K562 (cell line): ENCODE measurements at regions not wholly inside any gene's neighbourhood (a gene's known extent, or its start where the extent isn't known, plus 50 kb on each side); places are given as distances from the start of the nearest gene placed in this dataset.

Experiments
- ATAC-seq: fragments of 200-7000 bp; cut with Tn5 transposase; 3 replicates; pipeline ENCODE4 v1.9.1; 2020; ENCODE audit warnings: moderate library complexity
- BruUV-seq: library from RNA; stranded (reverse); fragments of 400-500 nt; replicated peaks from 2 replicates; lab custom pipeline; 2021; lab: Mats Ljungman, UMichigan
- CTCF ChIA-PET: fragments of 300-600 bp; formaldehyde crosslinking; extraction: SDS; loops from one replicate; lab custom pipeline; 2021; ENCODE audit warnings: low intra/inter-chr PET ratio; lab: Yijun Ruan, JAX
- POLR2A ChIA-PET: fragments of 300-600, 350-650 bp; sonication (Branson Sonifier 250); formaldehyde crosslinking; extraction: SDS; loops from one replicate; lab custom pipeline; 2021; ENCODE audit warnings: antibody characterized with exemption, inconsistent platforms; lab: Yijun Ruan, JAX
- DNase-seq, 4 experiments: peaks; one replicate each; pipeline versions ENCODE4 v3.0.0 to v3.0.0-alpha.2; 2011 to 2018; ENCODE audit warnings: low spot score in 3 of 4, mixed read lengths in 3 of 4; ENCODE audit errors: extremely low read depth in 1 of 4
- FAIRE-seq: peaks from 2 replicates; lab custom pipeline; 2011; peaks lifted over from hg19 to GRCh38; lab: Jason Lieb, UNC
- H2AFZ ChIP-seq: 2 replicates; pipeline ENCODE4 v1.6.0; 2011; ENCODE audit warnings: low read depth, low read length, control low read depth, inconsistent platforms
- H3K27ac ChIP-seq: fragments of 200-600 bp; 3 replicates; pipeline ENCODE4 v1.8.0; 2011; ENCODE audit warnings: low read depth, mild to moderate bottlenecking, control low read depth, inconsistent platforms, low read length, moderate library complexity, mixed read lengths; ENCODE audit errors: extremely low read depth
- H3K27me3 ChIP-seq, 2 experiments: fragments of 300-600 bp in 1 of 2; 2 replicates in 1 of 2; 3 replicates in 1 of 2; pipeline versions ENCODE4 v1.6.0 to v1.8.0; 2011; ENCODE audit warnings: inconsistent platforms in 2 of 2, low read length in 2 of 2, mild to moderate bottlenecking in 1 of 2, mixed read lengths in 1 of 2, moderate library complexity in 1 of 2; ENCODE audit not compliant: control insufficient read depth in 2 of 2, insufficient read depth in 2 of 2
- H3K36me3 ChIP-seq: fragments of 300-600 bp; 3 replicates; pipeline ENCODE4 v1.8.0; 2011; ENCODE audit warnings: mild to moderate bottlenecking, low read length, inconsistent platforms; ENCODE audit not compliant: control insufficient read depth, insufficient read depth
- H3K4me1 ChIP-seq, 2 experiments: fragments of 200-600 bp in 1 of 2; replicated peaks in 1 of 2; 2 replicates in 1 of 2; 3 replicates in 1 of 2; pipeline versions ENCODE4 v1.5.1 to v1.8.0; 2011; ENCODE audit warnings: inconsistent platforms in 2 of 2, low read length in 2 of 2, mild to moderate bottlenecking in 1 of 2, mixed read lengths in 1 of 2, moderate library complexity in 1 of 2; ENCODE audit not compliant: control insufficient read depth in 2 of 2, insufficient read depth in 2 of 2
- H3K4me2 ChIP-seq: 2 replicates; pipeline ENCODE4 v1.6.1; 2011; ENCODE audit warnings: low read length, control low read depth, inconsistent platforms, mixed read lengths; ENCODE audit not compliant: insufficient read depth
- H3K4me3 ChIP-seq: fragments of 200-600 bp; sonication (generic), shearing (Covaris generic); 2 replicates; pipeline ENCODE4 v1.5.1; 2016; ENCODE audit warnings: control low read depth, inconsistent platforms
- H3K79me2 ChIP-seq: fragments of 200-600 bp; 3 replicates; pipeline ENCODE4 v1.8.0; 2011; ENCODE audit warnings: low read length, inconsistent platforms; ENCODE audit not compliant: control insufficient read depth, insufficient read depth
- H3K9ac ChIP-seq, 2 experiments: 2 replicates each; pipeline versions ENCODE4 v1.6.0 to v1.6.1; 2011; ENCODE audit warnings: low read depth in 2 of 2, low read length in 2 of 2, control low read depth in 1 of 2, inconsistent platforms in 1 of 2, mild to moderate bottlenecking in 1 of 2, mixed read lengths in 1 of 2; ENCODE audit not compliant: insufficient read depth in 1 of 2
- H3K9me1 ChIP-seq: one replicate; pipeline ENCODE4 v1.6.0; 2011; ENCODE audit warnings: inconsistent platforms, mild to moderate bottlenecking, low read length, moderate library complexity; ENCODE audit not compliant: control insufficient read depth, insufficient read depth
- H3K9me3 ChIP-seq: replicated peaks from 2 replicates; pipeline ENCODE4 v1.5.1; 2011; ENCODE audit warnings: low read depth, low read length, inconsistent platforms; ENCODE audit not compliant: control insufficient read depth, insufficient read depth
- H4K20me1 ChIP-seq: replicated peaks from 2 replicates; pipeline ENCODE4 v1.6.1; 2011; ENCODE audit warnings: low read length, inconsistent platforms, mixed read lengths; ENCODE audit not compliant: control insufficient read depth, insufficient read depth
- COPS2 ChIP-seq: fragments of 450-650 bp; conservative IDR thresholded peaks from 2 replicates; pipeline ENCODE4 v1.6.1; 2016; ENCODE audit warnings: mild to moderate bottlenecking, moderate library complexity
- DACH1 ChIP-seq: fragments of 450-650 bp; IDR thresholded peaks from 2 replicates; pipeline ENCODE4 v1.6.1; 2018; ENCODE audit not compliant: partially characterized antibody
- DPF2 ChIP-seq: fragments of 450-650 bp; IDR thresholded peaks from 2 replicates; pipeline ENCODE4 v1.6.1; 2016
- NRF1 ChIP-seq, 2 experiments: fragments of 450-650 bp; IDR thresholded peaks in 1 of 2; conservative IDR thresholded peaks in 1 of 2; 2 replicates each; pipeline ENCODE4 v1.6.1; 2014; ENCODE audit warnings: mild to moderate bottlenecking in 2 of 2
- POLR3G ChIP-seq: IDR thresholded peaks from 2 replicates; pipeline ENCODE4 v1.6.1; 2011; ENCODE audit not compliant: insufficient read length, insufficient replicate concordance; ENCODE audit errors: extremely low read depth
- PRMT5 ChIP-seq: sonication (generic); formaldehyde crosslinking; IDR thresholded peaks from 2 replicates; pipeline ENCODE4 v1.5.0; 2020; ENCODE audit warnings: missing genetic modification reagents
- ZNF551 ChIP-seq: fragments of 250-450 bp; sonication (Bioruptor Pico); IDR thresholded peaks from 2 replicates; pipeline ENCODE4 v1.5.0; 2021; ENCODE audit warnings: mild to moderate bottlenecking, moderate library complexity
- WGBS: fragments of 100-300 bp; shearing (Covaris generic); methylation state at CpG from one replicate; pipeline ENCODE4 v1.1.6; 2016; ENCODE audit warnings: low coverage, mixed read lengths; ENCODE audit not compliant: insufficient coverage; ENCODE audit errors: missing lambda C conversion rate; 5-methylcytosine and 5-hydroxymethylcytosine counted together
- in situ Hi-C: fragments of 300-500 bp; cut with MboI; formaldehyde crosslinking; loops from 4 replicates; pipeline ENCODE4 v1.15.0; 2018; ENCODE audit warnings: inconsistent platforms, mixed read lengths
- intact Hi-C: fragments of 100-400 bp; cut with micrococcal nuclease; formaldehyde crosslinking; loops from 2 replicates; pipeline ENCODE4 v1.14.2; 2022

GRCh38 chr4:66328803-66329574, 658.7 kb upstream of the EPHA5 start:
- H3K9me1 ChIP-seq: no peaks in the 10 kb centered on the region
- no peaks in the 10 kb centered on the region for H3K36me3 ChIP-seq
- intact Hi-C loops (no loop called here), in situ Hi-C loops (no loop called here)
- no TSS peak for BruUV-seq
- no peaks in the 10 kb centered on the region for H3K4me1 ChIP-seq
- ChIA-PET CTCF (no interaction called here), POLR2A (no interaction called here)
- no peak for FAIRE-seq
- no peak for DNase-seq
- H3K4me3 ChIP-seq: no peak overlapping the region
- H2AFZ ChIP-seq: no peak overlapping the region
- H3K9me3 ChIP-seq: no peaks in the 10 kb centered on the region
- WGBS: 0% methylated on average over 5 of the region's 5 CpGs
- H3K27ac ChIP-seq: no peak overlapping the region
- no peaks in the 10 kb centered on the region for H3K27me3 ChIP-seq
- TF ChIP-seq POLR3G: no peak
- no peak for TF ChIP-seq DACH1
- TF ChIP-seq NRF1 (conservative IDR thresholded peaks at IDR 0.05 in 1 of 2, IDR thresholded peaks at IDR 0.05 in 1 of 2): no peak
- no peak for TF ChIP-seq COPS2
- no peak for TF ChIP-seq DPF2
- TF ChIP-seq ZNF551 (CRISPR knock-in tag): no peak
- TF ChIP-seq PRMT5 (CRISPR knock-in tag): no peak
- H3K4me2 ChIP-seq: no peak overlapping the region
- no peak for ATAC-seq
- H4K20me1 ChIP-seq: no peaks in the 10 kb centered on the region
- no peak overlapping the region for H3K9ac ChIP-seq
- H3K79me2 ChIP-seq: no peaks in the 10 kb centered on the region
